C4-2B (cell line): ENCODE measurements at regions not wholly inside any gene's neighbourhood (a gene's known extent, or its start where the extent isn't known, plus 50 kb on each side); places are given as distances from the start of the nearest gene placed in this dataset.

ENCODE experiments used
- CTCF ChIP-seq: fragments of 450-650 bp; conservative IDR thresholded peaks from 2 replicates; pipeline ENCODE4 v1.5.1; 2017; ENCODE audit warnings: mild to moderate bottlenecking
- ZFX ChIP-seq: fragments of 450-650 bp; IDR thresholded peaks from 2 replicates; pipeline ENCODE4 v1.6.1; 2017

- TF ChIP-seq CTCF = no peak
- TF ChIP-seq ZFX = no peak
Measured at GRCh38 chr16:51984395-51984794, 562.5 kb downstream of the TOX3 start.
